Peyer's patch (tissue), 4 donors: ENCODE measurements at regions not wholly inside any gene's neighbourhood (a gene's known extent, or its start where the extent isn't known, plus 50 kb on each side); places are given as distances from the start of the nearest gene placed in this dataset.

ENCODE experiments used
- POLR2A ChIP-seq, 2 donors: fragments of 450-650 bp; IDR thresholded peaks; one replicate each; pipeline ENCODE4 v1.5.1; 2017; ENCODE audit warnings: antibody characterized with exemption in 2 of 2, mild to moderate bottlenecking in 2 of 2, moderate library complexity in 2 of 2
- TF ChIP-seq, protein P1 (sequence below), 6 experiments: fragments of 450-650 bp in 4 of 6; fragments of 200-600 bp in 2 of 6; sonication (generic) in 1 of 6; IDR thresholded peaks; one replicate each; pipeline ENCODE4 v1.5.1; 2017 to 2019; ENCODE audit warnings: antibody characterized with exemption in 6 of 6, mild to moderate bottlenecking in 3 of 6, moderate library complexity in 1 of 6

DNA sequence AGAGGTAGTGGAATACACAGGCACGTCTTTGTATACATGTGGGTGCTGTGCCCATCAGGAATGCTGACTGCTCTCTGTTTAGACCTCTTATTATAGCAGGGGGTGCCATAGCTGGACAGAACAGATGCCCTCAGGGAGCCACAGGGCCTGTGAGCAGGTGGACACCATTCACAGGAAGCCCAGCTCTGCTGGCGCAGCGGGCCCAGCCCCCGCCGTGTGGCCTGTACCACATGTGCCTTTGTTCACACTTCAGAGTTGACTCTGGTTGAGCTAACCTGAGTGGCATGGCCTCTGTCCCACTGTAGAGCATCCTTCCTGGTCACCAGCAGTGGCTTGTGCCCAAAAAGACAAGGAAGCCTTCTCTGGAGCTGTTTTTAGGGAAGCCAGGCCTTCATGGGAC is 730.9 kb upstream of the ID2 start:
- TF ChIP-seq, protein P1, sequence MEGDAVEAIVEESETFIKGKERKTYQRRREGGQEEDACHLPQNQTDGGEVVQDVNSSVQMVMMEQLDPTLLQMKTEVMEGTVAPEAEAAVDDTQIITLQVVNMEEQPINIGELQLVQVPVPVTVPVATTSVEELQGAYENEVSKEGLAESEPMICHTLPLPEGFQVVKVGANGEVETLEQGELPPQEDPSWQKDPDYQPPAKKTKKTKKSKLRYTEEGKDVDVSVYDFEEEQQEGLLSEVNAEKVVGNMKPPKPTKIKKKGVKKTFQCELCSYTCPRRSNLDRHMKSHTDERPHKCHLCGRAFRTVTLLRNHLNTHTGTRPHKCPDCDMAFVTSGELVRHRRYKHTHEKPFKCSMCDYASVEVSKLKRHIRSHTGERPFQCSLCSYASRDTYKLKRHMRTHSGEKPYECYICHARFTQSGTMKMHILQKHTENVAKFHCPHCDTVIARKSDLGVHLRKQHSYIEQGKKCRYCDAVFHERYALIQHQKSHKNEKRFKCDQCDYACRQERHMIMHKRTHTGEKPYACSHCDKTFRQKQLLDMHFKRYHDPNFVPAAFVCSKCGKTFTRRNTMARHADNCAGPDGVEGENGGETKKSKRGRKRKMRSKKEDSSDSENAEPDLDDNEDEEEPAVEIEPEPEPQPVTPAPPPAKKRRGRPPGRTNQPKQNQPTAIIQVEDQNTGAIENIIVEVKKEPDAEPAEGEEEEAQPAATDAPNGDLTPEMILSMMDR (IDR thresholded peaks at IDR 0.05) = no peak
- TF ChIP-seq POLR2A (IDR thresholded peaks at IDR 0.05) = no peak
